Peyer's patch (tissue), 4 donors: ENCODE measurements at regions not wholly inside any gene's neighbourhood (a gene's known extent, or its start where the extent isn't known, plus 50 kb on each side); places are given as distances from the start of the nearest gene placed in this dataset.

Experiments used
- POLR2A ChIP-seq, 2 donors: fragments of 450-650 bp; IDR thresholded peaks; one replicate each; pipeline ENCODE4 v1.5.1; 2017; ENCODE audit warnings: antibody characterized with exemption in 2 of 2, mild to moderate bottlenecking in 2 of 2, moderate library complexity in 2 of 2
- TF ChIP-seq, protein P1 (sequence below), 6 experiments: fragments of 450-650 bp in 4 of 6; fragments of 200-600 bp in 2 of 6; sonication (generic) in 1 of 6; IDR thresholded peaks; one replicate each; pipeline ENCODE4 v1.5.1; 2017 to 2019; ENCODE audit warnings: antibody characterized with exemption in 6 of 6, mild to moderate bottlenecking in 3 of 6, moderate library complexity in 1 of 6

DNA sequence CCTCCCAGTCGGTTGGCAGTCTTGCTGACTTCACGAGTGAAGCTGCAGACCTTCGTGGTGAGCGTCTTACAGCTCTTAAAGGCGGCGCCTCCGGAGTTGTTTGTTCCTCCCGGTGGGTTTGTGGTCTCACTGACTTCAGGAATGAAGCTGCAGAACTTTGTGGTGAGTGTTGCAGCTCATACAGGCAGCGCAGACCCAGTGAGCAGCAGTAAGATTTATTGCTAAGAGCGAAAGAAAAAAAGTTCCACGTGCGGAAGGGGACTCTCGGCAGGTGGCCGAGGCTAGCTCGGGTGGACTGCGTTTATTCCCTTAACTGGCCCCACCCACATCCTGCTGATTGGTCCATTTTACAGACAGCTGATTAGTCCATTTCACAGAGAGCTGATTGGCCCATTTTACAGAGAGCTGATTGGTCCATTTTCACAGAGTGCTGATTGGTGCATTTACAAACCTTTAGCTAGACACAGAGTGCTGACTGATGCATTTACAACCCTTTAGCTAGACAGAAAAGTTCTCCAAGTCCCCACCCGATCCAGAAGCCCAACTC is 240.3 kb downstream of the LRATD1 start:
- TF ChIP-seq, protein P1, sequence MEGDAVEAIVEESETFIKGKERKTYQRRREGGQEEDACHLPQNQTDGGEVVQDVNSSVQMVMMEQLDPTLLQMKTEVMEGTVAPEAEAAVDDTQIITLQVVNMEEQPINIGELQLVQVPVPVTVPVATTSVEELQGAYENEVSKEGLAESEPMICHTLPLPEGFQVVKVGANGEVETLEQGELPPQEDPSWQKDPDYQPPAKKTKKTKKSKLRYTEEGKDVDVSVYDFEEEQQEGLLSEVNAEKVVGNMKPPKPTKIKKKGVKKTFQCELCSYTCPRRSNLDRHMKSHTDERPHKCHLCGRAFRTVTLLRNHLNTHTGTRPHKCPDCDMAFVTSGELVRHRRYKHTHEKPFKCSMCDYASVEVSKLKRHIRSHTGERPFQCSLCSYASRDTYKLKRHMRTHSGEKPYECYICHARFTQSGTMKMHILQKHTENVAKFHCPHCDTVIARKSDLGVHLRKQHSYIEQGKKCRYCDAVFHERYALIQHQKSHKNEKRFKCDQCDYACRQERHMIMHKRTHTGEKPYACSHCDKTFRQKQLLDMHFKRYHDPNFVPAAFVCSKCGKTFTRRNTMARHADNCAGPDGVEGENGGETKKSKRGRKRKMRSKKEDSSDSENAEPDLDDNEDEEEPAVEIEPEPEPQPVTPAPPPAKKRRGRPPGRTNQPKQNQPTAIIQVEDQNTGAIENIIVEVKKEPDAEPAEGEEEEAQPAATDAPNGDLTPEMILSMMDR (IDR thresholded peaks at IDR 0.05): no peak
- no peak for TF ChIP-seq POLR2A (IDR thresholded peaks at IDR 0.05)
